ENCODE measurements at regions not wholly inside any gene's neighbourhood (a gene's known extent, or its start where the extent isn't known, plus 50 kb on each side); places are given as distances from the start of the nearest gene placed in this dataset.

- DNase-seq = no peak
- Histone ChIP-seq H4K91ac (ENCODE audit: low read length) (no peak overlapping the region), H3K23ac (ENCODE audit: low read length in 2 of 2) (no peak overlapping the region), H3K4me2 (ENCODE audit: low read length, poor library complexity, severe bottlenecking) (no peak overlapping the region), H3K4ac (ENCODE audit: low read depth in 1 of 2, low read length in 2 of 2) (no peak overlapping the region), H2BK15ac (ENCODE audit: low read depth, poor library complexity, severe bottlenecking) (no peak overlapping the region), H3K36me3 (ENCODE audit: control insufficient read depth in 1 of 2, insufficient read depth in 2 of 2, low read depth in 1 of 2, low read length in 2 of 2) (no peaks in the 10 kb centered on the region), H3K4me3 (ENCODE audit: insufficient read depth in 1 of 2, low read depth in 1 of 2, low read length in 2 of 2) (no peak overlapping the region), H4K8ac (ENCODE audit: low read length) (no peak overlapping the region), H2AK5ac (ENCODE audit: low read length, severe bottlenecking) (no peak overlapping the region), H2BK5ac (ENCODE audit: low read depth, low read length, poor library complexity, severe bottlenecking) (no peak overlapping the region), H2AFZ (ENCODE audit: low read depth, low read length) (no peak overlapping the region), H2BK12ac (ENCODE audit: low read length in 2 of 2) (no peak overlapping the region), H2BK120ac (ENCODE audit: low read depth, low read length) (no peak overlapping the region), H3K14ac (ENCODE audit: low read length in 2 of 2) (no peak overlapping the region), H3K4me1 (ENCODE audit: control insufficient read depth, insufficient read depth, low read depth, low read length) (peaks cover 18% of the 10 kb centered on the region), H3K9ac (ENCODE audit: low read length) (no peak overlapping the region), H3K9me3 (ENCODE audit: control insufficient read depth, low read length) (no peaks in the 10 kb centered on the region), H3K27me3 (ENCODE audit: control insufficient read depth in 1 of 2, insufficient read depth in 1 of 2, low read length in 2 of 2) (peaks cover 0 to 42% of the 10 kb centered on the region in 2 experiments), H3K18ac (ENCODE audit: low read depth in 1 of 2, low read length in 2 of 2) (peak overlapping the region in 1 of 2 experiments; percentile 22), H3K27ac (ENCODE audit: low read length, poor library complexity, severe bottlenecking) (no peak overlapping the region), H3K79me1 (replicated peaks; ENCODE audit: low read length, poor library complexity, severe bottlenecking) (no peaks in the 10 kb centered on the region)
- 90% methylated on average over 11 of the region's 12 CpGs for WGBS
Observed at GRCh38 chr16:86985648-86986015, 331.6 kb downstream of the C16orf95 start.

GRCh38 chr16:86986136-86986535, 331.1 kb downstream of the C16orf95 start:
- H3K79me1 ChIP-seq (replicated peaks; ENCODE audit: low read length, poor library complexity, severe bottlenecking) = no peaks in the 10 kb centered on the region
- H3K4me2 ChIP-seq (ENCODE audit: low read length, poor library complexity, severe bottlenecking) = no peak overlapping the region
- H3K4me3 ChIP-seq (ENCODE audit: insufficient read depth in 1 of 2, low read depth in 1 of 2, low read length in 2 of 2) = no peak overlapping the region
- H2BK5ac ChIP-seq (ENCODE audit: low read depth, low read length, poor library complexity, severe bottlenecking) = no peak overlapping the region
- peaks cover 0 to 40% of the 10 kb centered on the region in 2 experiments for H3K27me3 ChIP-seq (ENCODE audit: control insufficient read depth in 1 of 2, insufficient read depth in 1 of 2, low read length in 2 of 2)
- H2AFZ ChIP-seq (ENCODE audit: low read depth, low read length) = no peak overlapping the region
- H3K23ac ChIP-seq (ENCODE audit: low read length in 2 of 2) = no peak overlapping the region
- no peak overlapping the region for H3K27ac ChIP-seq (ENCODE audit: low read length, poor library complexity, severe bottlenecking)
- H3K4ac ChIP-seq (ENCODE audit: low read depth in 1 of 2, low read length in 2 of 2) = no peak overlapping the region
- H3K18ac ChIP-seq (ENCODE audit: low read depth in 1 of 2, low read length in 2 of 2) = no peak overlapping the region
- WGBS = 92% methylated on average over 7 of the region's 7 CpGs
- no peak for DNase-seq
- no peaks in the 10 kb centered on the region for H3K36me3 ChIP-seq (ENCODE audit: control insufficient read depth in 1 of 2, insufficient read depth in 2 of 2, low read depth in 1 of 2, low read length in 2 of 2)
- no peaks in the 10 kb centered on the region for H3K9me3 ChIP-seq (ENCODE audit: control insufficient read depth, low read length)
- H3K4me1 ChIP-seq (ENCODE audit: control insufficient read depth, insufficient read depth, low read depth, low read length) = peaks cover 19% of the 10 kb centered on the region
- no peak overlapping the region for H4K91ac ChIP-seq (ENCODE audit: low read length)
- no peak overlapping the region for H3K9ac ChIP-seq (ENCODE audit: low read length)
- H2AK5ac ChIP-seq (ENCODE audit: low read length, severe bottlenecking) = no peak overlapping the region
- no peak overlapping the region for H3K14ac ChIP-seq (ENCODE audit: low read length in 2 of 2)
- no peak overlapping the region for H2BK120ac ChIP-seq (ENCODE audit: low read depth, low read length)
- H2BK12ac ChIP-seq (ENCODE audit: low read length in 2 of 2) = no peak overlapping the region
- H4K8ac ChIP-seq (ENCODE audit: low read length) = no peak overlapping the region
- H2BK15ac ChIP-seq (ENCODE audit: low read depth, poor library complexity, severe bottlenecking) = no peak overlapping the region

DNA sequence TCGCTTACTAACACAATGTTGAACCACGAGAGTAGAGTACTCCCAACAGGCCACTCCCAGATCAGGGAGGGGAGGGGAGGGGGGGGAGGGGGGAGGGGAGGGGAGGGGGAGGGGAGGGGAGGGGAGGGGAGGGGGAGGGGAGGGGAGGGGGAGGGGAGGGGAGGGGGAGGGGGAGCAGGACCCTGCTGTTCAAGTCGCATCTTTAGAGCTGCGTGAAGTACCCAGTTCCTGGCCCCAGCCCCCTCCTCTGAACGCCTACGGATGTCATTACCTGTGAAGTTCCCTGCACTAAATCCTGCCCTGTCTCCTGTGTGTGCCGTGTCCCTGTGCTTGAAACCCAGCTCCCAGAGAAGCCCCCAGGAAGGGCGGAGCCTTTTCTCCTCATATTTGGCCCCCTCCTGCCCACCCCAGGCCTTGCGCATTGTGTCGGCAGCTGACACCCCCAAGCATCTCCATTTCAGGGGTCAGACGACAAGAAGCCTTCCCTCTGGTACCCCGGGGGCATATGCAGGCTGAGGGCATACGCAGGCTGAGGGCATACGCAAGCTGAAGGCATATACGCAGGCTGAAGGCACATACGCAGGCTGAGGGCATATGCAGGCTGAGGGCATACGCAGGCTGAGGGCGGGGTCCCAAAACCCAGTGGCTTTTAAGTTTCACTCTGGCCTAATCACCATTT, 330.2 kb downstream of the C16orf95 start:
- H3K4me1 ChIP-seq (ENCODE audit: control insufficient read depth, insufficient read depth, low read depth, low read length) = peaks cover 19% of the 10 kb centered on the region
- H3K14ac ChIP-seq (ENCODE audit: low read length in 2 of 2) = no peak overlapping the region
- peak overlapping the region in 1 of 2 experiments; percentile 25 for H3K18ac ChIP-seq (ENCODE audit: low read depth in 1 of 2, low read length in 2 of 2)
- no peak overlapping the region for H4K8ac ChIP-seq (ENCODE audit: low read length)
- peak overlapping the region; percentile 41 for H2BK15ac ChIP-seq (ENCODE audit: low read depth, poor library complexity, severe bottlenecking)
- 91% methylated on average over 16 of the region's 18 CpGs for WGBS
- no peak overlapping the region for H3K9ac ChIP-seq (ENCODE audit: low read length)
- H3K27me3 ChIP-seq (ENCODE audit: control insufficient read depth in 1 of 2, insufficient read depth in 1 of 2, low read length in 2 of 2) = peaks cover 0 to 40% of the 10 kb centered on the region in 2 experiments
- DNase-seq = no peak
- no peak overlapping the region for H3K23ac ChIP-seq (ENCODE audit: low read length in 2 of 2)
- no peak overlapping the region for H3K4me2 ChIP-seq (ENCODE audit: low read length, poor library complexity, severe bottlenecking)
- H3K36me3 ChIP-seq (ENCODE audit: control insufficient read depth in 1 of 2, insufficient read depth in 2 of 2, low read depth in 1 of 2, low read length in 2 of 2) = no peaks in the 10 kb centered on the region
- H3K9me3 ChIP-seq (ENCODE audit: control insufficient read depth, low read length) = no peaks in the 10 kb centered on the region
- H2AFZ ChIP-seq (ENCODE audit: low read depth, low read length) = no peak overlapping the region
- H3K4me3 ChIP-seq (ENCODE audit: insufficient read depth in 1 of 2, low read depth in 1 of 2, low read length in 2 of 2) = no peak overlapping the region
- H2BK5ac ChIP-seq (ENCODE audit: low read depth, low read length, poor library complexity, severe bottlenecking) = no peak overlapping the region
- H3K4ac ChIP-seq (ENCODE audit: low read depth in 1 of 2, low read length in 2 of 2) = no peak overlapping the region
- no peak overlapping the region for H3K27ac ChIP-seq (ENCODE audit: low read length, poor library complexity, severe bottlenecking)
- H4K91ac ChIP-seq (ENCODE audit: low read length) = no peak overlapping the region
- H3K79me1 ChIP-seq (replicated peaks; ENCODE audit: low read length, poor library complexity, severe bottlenecking) = no peaks in the 10 kb centered on the region
- H2BK12ac ChIP-seq (ENCODE audit: low read length in 2 of 2) = no peak overlapping the region
- no peak overlapping the region for H2BK120ac ChIP-seq (ENCODE audit: low read depth, low read length)
- no peak overlapping the region for H2AK5ac ChIP-seq (ENCODE audit: low read length, severe bottlenecking)

DNA sequence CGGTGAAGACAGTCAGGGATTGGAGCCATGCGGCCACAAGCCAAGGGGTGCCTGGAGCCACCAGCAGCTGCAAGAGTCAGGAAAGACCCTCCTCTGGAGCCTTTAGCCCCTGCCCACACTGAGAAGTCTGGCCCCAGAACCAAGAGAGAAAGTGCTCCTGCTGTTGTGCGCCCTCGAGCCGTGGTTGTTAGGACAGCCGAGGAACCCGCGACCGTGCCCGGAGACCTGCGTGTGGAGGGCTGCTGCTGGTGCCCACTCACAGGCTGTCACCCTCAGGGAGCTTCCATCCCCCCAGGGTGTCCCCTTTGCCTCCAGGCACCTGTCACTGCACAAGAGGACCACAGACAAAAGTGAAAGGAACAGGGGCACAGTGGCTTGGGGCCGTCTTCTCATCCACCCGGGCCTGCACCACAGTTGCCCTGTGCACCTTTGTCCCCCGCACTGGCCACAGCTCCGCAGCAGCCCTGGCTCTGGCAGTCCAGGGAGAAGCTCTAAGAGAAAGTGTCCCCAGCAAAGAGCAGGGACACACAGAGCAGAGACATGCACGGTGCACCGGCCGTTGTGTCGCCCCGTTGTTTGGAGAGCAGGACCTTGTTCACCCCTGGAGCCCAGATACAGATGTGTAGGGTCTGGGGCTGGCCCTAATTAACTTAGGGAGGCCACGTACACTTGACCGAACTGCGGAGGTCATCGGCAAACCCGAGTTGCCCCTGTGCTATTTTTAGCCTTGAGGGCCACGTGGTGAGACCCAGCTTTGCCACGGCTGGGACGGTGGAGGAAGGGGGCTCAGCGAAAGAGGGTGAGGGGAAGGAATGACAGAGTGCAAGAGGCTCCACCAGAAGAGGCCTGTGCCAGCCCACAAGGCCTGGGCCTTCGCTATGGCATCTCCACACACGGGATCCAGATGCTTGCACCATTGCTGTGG, 329.2 kb downstream of the C16orf95 start:
- no peak overlapping the region for H4K8ac ChIP-seq (ENCODE audit: low read length)
- no peak overlapping the region for H3K14ac ChIP-seq (ENCODE audit: low read length in 2 of 2)
- H3K9me3 ChIP-seq (ENCODE audit: control insufficient read depth, low read length) = peaks cover 7% of the 10 kb centered on the region
- H3K23ac ChIP-seq (ENCODE audit: low read length in 2 of 2) = no peak overlapping the region
- H3K4me2 ChIP-seq (ENCODE audit: low read length, poor library complexity, severe bottlenecking) = no peak overlapping the region
- H2BK15ac ChIP-seq (ENCODE audit: low read depth, poor library complexity, severe bottlenecking) = no peak overlapping the region
- no peak overlapping the region for H3K18ac ChIP-seq (ENCODE audit: low read depth in 1 of 2, low read length in 2 of 2)
- no peak for DNase-seq
- 90% methylated on average over 31 of the region's 31 CpGs for WGBS
- no peak overlapping the region for H2AK5ac ChIP-seq (ENCODE audit: low read length, severe bottlenecking)
- no peak overlapping the region for H4K91ac ChIP-seq (ENCODE audit: low read length)
- H2BK5ac ChIP-seq (ENCODE audit: low read depth, low read length, poor library complexity, severe bottlenecking) = no peak overlapping the region
- no peak overlapping the region for H3K4me3 ChIP-seq (ENCODE audit: insufficient read depth in 1 of 2, low read depth in 1 of 2, low read length in 2 of 2)
- no peak overlapping the region for H3K27ac ChIP-seq (ENCODE audit: low read length, poor library complexity, severe bottlenecking)
- no peaks in the 10 kb centered on the region for H3K79me1 ChIP-seq (replicated peaks; ENCODE audit: low read length, poor library complexity, severe bottlenecking)
- no peak overlapping the region for H3K4ac ChIP-seq (ENCODE audit: low read depth in 1 of 2, low read length in 2 of 2)
- peaks cover 0 to 32% of the 10 kb centered on the region in 2 experiments for H3K27me3 ChIP-seq (ENCODE audit: control insufficient read depth in 1 of 2, insufficient read depth in 1 of 2, low read length in 2 of 2)
- H2BK120ac ChIP-seq (ENCODE audit: low read depth, low read length) = no peak overlapping the region
- peaks cover 17% of the 10 kb centered on the region for H3K4me1 ChIP-seq (ENCODE audit: control insufficient read depth, insufficient read depth, low read depth, low read length)
- no peak overlapping the region for H2AFZ ChIP-seq (ENCODE audit: low read depth, low read length)
- no peak overlapping the region for H3K9ac ChIP-seq (ENCODE audit: low read length)
- H2BK12ac ChIP-seq (ENCODE audit: low read length in 2 of 2) = no peak overlapping the region
- H3K36me3 ChIP-seq (ENCODE audit: control insufficient read depth in 1 of 2, insufficient read depth in 2 of 2, low read depth in 1 of 2, low read length in 2 of 2) = no peaks in the 10 kb centered on the region

Measured in mesenchymal stem cell (in vitro differentiated cells and primary cell).